Endothelial cell (in vitro differentiated cells): ENCODE measurements at regions not wholly inside any gene's neighbourhood (a gene's known extent, or its start where the extent isn't known, plus 50 kb on each side); places are given as distances from the start of the nearest gene placed in this dataset.

ENCODE experiments used
- DNase-seq: peaks from one replicate; pipeline ENCODE4 v3.0.0; 2021; ENCODE audit warnings: low spot score
- H3K27ac Mint-ChIP-seq: one replicate; pipeline ENCODE4 v1.8.0; 2021; ENCODE audit warnings: mixed read lengths, inconsistent platforms; ENCODE audit not compliant: unreplicated experiment
- H3K27me3 Mint-ChIP-seq: one replicate; pipeline ENCODE4 v1.8.0; 2021; ENCODE audit warnings: mild to moderate bottlenecking, moderate library complexity, mixed read lengths, inconsistent platforms; ENCODE audit not compliant: unreplicated experiment
- H3K36me3 Mint-ChIP-seq: one replicate; pipeline ENCODE4 v1.8.0; 2021; ENCODE audit warnings: mild to moderate bottlenecking, low read depth, mixed read lengths, inconsistent platforms; ENCODE audit not compliant: unreplicated experiment
- H3K4me1 Mint-ChIP-seq: one replicate; pipeline ENCODE4 v1.8.0; 2021; ENCODE audit warnings: mild to moderate bottlenecking, mixed read lengths, inconsistent platforms; ENCODE audit not compliant: unreplicated experiment
- H3K4me3 Mint-ChIP-seq: one replicate; pipeline ENCODE4 v1.8.0; 2021; ENCODE audit warnings: mild to moderate bottlenecking, mixed read lengths, inconsistent platforms; ENCODE audit not compliant: unreplicated experiment
- H3K9me3 Mint-ChIP-seq: one replicate; pipeline ENCODE4 v1.8.0; 2021; ENCODE audit warnings: mixed read lengths, inconsistent platforms; ENCODE audit not compliant: unreplicated experiment
- TF ChIP-seq, protein P1 (sequence below): fragments of 200-600 bp; sonication (generic); IDR thresholded peaks from one replicate; pipeline ENCODE4 v1.5.0; 2021; ENCODE audit warnings: antibody characterized with exemption; ENCODE audit not compliant: unreplicated experiment

DNA sequence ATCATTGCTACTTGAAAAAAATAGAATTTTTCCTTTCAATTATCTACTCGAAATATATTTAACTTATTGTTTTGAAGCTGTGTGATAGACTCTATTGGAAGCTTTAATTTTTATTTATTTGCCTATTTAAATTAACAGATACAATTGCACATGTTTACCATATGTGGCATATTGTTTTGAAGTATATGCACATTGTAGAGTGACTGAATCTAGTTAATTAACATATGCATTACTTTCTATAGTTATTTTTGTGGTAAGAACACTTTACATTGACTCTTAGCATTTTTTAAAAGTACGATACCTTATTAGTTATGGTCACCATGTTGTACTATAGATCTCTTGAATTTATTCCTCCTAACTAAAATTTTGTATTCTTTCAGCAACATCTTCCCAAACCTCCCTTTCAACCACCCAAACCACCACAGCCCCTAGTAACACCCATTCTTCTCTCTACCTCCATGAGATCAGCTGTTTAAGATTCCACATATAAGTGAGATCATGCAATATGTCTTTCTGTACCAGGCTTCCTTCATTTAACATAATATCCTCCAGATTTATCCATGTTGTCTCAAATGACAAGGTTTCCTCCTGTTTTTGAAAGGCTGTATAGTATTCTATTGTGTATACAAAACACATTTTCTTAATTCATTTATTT lies 58.5 kb upstream of the SPHKAP start:
- DNase-seq: no peak
- H3K4me1 Mint-ChIP-seq: no peaks in the 10 kb centered on the region
- no peak overlapping the region for H3K27ac Mint-ChIP-seq
- no peak overlapping the region for H3K4me3 Mint-ChIP-seq
- no peaks in the 10 kb centered on the region for H3K36me3 Mint-ChIP-seq
- TF ChIP-seq, protein P1, sequence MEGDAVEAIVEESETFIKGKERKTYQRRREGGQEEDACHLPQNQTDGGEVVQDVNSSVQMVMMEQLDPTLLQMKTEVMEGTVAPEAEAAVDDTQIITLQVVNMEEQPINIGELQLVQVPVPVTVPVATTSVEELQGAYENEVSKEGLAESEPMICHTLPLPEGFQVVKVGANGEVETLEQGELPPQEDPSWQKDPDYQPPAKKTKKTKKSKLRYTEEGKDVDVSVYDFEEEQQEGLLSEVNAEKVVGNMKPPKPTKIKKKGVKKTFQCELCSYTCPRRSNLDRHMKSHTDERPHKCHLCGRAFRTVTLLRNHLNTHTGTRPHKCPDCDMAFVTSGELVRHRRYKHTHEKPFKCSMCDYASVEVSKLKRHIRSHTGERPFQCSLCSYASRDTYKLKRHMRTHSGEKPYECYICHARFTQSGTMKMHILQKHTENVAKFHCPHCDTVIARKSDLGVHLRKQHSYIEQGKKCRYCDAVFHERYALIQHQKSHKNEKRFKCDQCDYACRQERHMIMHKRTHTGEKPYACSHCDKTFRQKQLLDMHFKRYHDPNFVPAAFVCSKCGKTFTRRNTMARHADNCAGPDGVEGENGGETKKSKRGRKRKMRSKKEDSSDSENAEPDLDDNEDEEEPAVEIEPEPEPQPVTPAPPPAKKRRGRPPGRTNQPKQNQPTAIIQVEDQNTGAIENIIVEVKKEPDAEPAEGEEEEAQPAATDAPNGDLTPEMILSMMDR: no peak
- peaks cover 3% of the 10 kb centered on the region for H3K27me3 Mint-ChIP-seq
- no peaks in the 10 kb centered on the region for H3K9me3 Mint-ChIP-seq

DNA sequence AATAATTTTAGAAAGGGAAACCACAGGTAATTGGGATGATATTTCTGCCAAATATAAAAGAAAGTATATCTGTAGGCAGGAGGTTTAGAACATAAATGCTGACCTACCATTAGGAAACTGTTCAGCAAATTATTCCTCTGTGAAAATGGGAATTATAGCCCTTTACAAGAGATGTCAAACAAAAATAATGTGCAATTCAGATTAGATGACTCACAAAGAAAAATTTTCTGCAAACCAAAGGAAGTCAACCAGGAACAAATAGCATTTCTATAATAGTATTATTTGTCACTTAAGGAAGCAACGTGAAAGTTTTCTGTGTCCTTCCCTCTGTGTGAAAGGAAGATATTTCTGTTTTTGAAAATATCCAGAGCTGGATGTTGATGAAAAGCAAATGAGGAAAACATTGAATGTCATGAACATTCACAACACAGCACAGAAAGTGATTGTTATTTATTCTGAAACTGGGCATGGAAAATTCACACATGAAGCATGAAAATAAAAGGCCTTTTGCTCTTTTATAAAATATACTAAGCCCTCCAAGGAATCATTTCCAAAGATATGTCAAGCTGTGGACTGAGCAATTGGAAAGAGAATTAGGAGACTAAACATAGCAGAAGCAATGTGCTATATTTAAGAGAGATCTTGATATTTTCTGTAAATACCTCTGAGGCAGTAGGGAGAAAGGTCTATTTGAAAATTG lies 57.9 kb upstream of the SPHKAP start:
- Mint-ChIP-seq H3K4me1 (no peaks in the 10 kb centered on the region), H3K36me3 (no peaks in the 10 kb centered on the region), H3K27me3 (peaks cover 3% of the 10 kb centered on the region), H3K27ac (no peak overlapping the region), H3K4me3 (no peak overlapping the region), H3K9me3 (no peaks in the 10 kb centered on the region)
- TF ChIP-seq, protein P1: no peak
- DNase-seq: no peak
